Neural cell (in vitro differentiated cells): ENCODE measurements at regions not wholly inside any gene's neighbourhood (a gene's known extent, or its start where the extent isn't known, plus 50 kb on each side); places are given as distances from the start of the nearest gene placed in this dataset.

Experiments
- H2AFZ ChIP-seq: fragments of 200-600, 300-800 bp; sonication (generic), shearing (Covaris generic); 2 replicates; pipeline ENCODE4 v1.6.0; 2014; ENCODE audit warnings: low read depth, mild to moderate bottlenecking, antibody characterized with exemption, low read length, moderate library complexity
- H3F3A ChIP-seq: fragments of 200-600 bp; shearing (Covaris generic); 2 replicates; pipeline ENCODE4 v1.6.1; 2016; ENCODE audit warnings: mild to moderate bottlenecking, moderate library complexity, mixed read lengths, antibody characterized with exemption, low read length; ENCODE audit not compliant: insufficient read depth, poor library complexity, severe bottlenecking
- H3K27ac ChIP-seq: fragments of 200-600, 300-800 bp; sonication (generic), shearing (Covaris generic); 2 replicates; pipeline ENCODE4 v1.5.1; 2014; ENCODE audit warnings: mild to moderate bottlenecking, low read length, moderate library complexity
- H3K27me3 ChIP-seq: fragments of 300-800, 200-600 bp; sonication (generic), shearing (Covaris generic); 2 replicates; pipeline ENCODE4 v1.6.0; 2014; ENCODE audit warnings: mild to moderate bottlenecking, low read depth, low read length, moderate library complexity; ENCODE audit not compliant: insufficient read depth
- H3K36me3 ChIP-seq: fragments of 300-800, 200-600 bp; sonication (generic), shearing (Covaris generic); 2 replicates; pipeline ENCODE4 v1.5.1; 2014; ENCODE audit warnings: mild to moderate bottlenecking, antibody characterized with exemption, low read length, moderate library complexity; ENCODE audit not compliant: insufficient read depth
- H3K4me2 ChIP-seq: fragments of 300-800, 200-600 bp; sonication (generic), shearing (Covaris generic); 2 replicates; pipeline ENCODE4 v1.6.0; 2014; ENCODE audit warnings: mild to moderate bottlenecking, low read length
- H3K4me3 ChIP-seq: fragments of 300-800, 200-600 bp; sonication (generic), shearing (Covaris generic); 2 replicates; pipeline ENCODE4 v1.5.1; 2014; ENCODE audit warnings: mild to moderate bottlenecking, low read length, moderate library complexity
- H3K79me2 ChIP-seq: fragments of 200-600 bp; shearing (Covaris generic); replicated peaks from 2 replicates; pipeline ENCODE4 v1.6.0; 2014; ENCODE audit warnings: mild to moderate bottlenecking, low read length, moderate library complexity; ENCODE audit not compliant: insufficient read depth
- H3K9ac ChIP-seq: fragments of 300-800, 200-600 bp; sonication (generic), shearing (Covaris generic); 2 replicates; pipeline ENCODE4 v1.6.1; 2016; ENCODE audit warnings: mild to moderate bottlenecking, low read length, mixed read lengths
- H3K9me2 ChIP-seq: fragments of 200-600 bp; shearing (Covaris generic); 2 replicates; pipeline ENCODE4 v1.6.1; 2016; ENCODE audit warnings: mild to moderate bottlenecking, low read length, mixed read lengths; ENCODE audit not compliant: insufficient read depth
- H3K9me3 ChIP-seq: fragments of 200-600, 300-800 bp; sonication (generic), shearing (Covaris generic); 2 replicates; pipeline ENCODE4 v1.6.1; 2016; ENCODE audit warnings: mild to moderate bottlenecking, mixed run types, low read length, moderate library complexity, mixed read lengths
- H4K20me1 ChIP-seq: fragments of 200-600 bp; shearing (Covaris generic); 2 replicates; pipeline ENCODE4 v1.6.1; 2016; ENCODE audit warnings: mild to moderate bottlenecking, mixed run types; ENCODE audit not compliant: insufficient read depth
- CTCF ChIP-seq: fragments of 450-650 bp; IDR thresholded peaks from 2 replicates; pipeline ENCODE4 v1.5.1; 2014; ENCODE audit warnings: antibody characterized with exemption, mild to moderate bottlenecking, moderate library complexity; ENCODE audit not compliant: poor library complexity, severe bottlenecking
- EP300 ChIP-seq: fragments of 450-650 bp; conservative IDR thresholded peaks from 2 replicates; pipeline ENCODE4 v1.6.1; 2014; ENCODE audit warnings: antibody characterized with exemption, mild to moderate bottlenecking, moderate library complexity; ENCODE audit not compliant: poor library complexity, severe bottlenecking
- EZH2 ChIP-seq: fragments of 200-600, 300-800 bp; shearing (Covaris generic), sonication (generic); IDR thresholded peaks from 2 replicates; pipeline ENCODE4 v1.6.1; 2014; ENCODE audit warnings: antibody characterized with exemption, low read length, borderline replicate concordance, mild to moderate bottlenecking; ENCODE audit not compliant: insufficient read depth, poor library complexity, severe bottlenecking
- POLR2AphosphoS5 ChIP-seq: IDR thresholded peaks from 2 replicates; pipeline ENCODE4 v1.6.1; 2012
- RAD21 ChIP-seq: fragments of 450-650 bp; conservative IDR thresholded peaks from 2 replicates; pipeline ENCODE4 v1.6.1; 2014; ENCODE audit warnings: antibody characterized with exemption, mild to moderate bottlenecking, moderate library complexity
- REST ChIP-seq: IDR thresholded peaks from 2 replicates; pipeline ENCODE4 v1.6.1; 2012; ENCODE audit warnings: borderline replicate concordance
- SMC3 ChIP-seq: fragments of 450-650 bp; conservative IDR thresholded peaks from 2 replicates; pipeline ENCODE4 v1.6.1; 2014; ENCODE audit warnings: antibody characterized with exemption, mild to moderate bottlenecking, moderate library complexity; ENCODE audit not compliant: poor library complexity
- TAF1 ChIP-seq: IDR thresholded peaks from 2 replicates; pipeline ENCODE4 v1.6.1; 2012; ENCODE audit warnings: low read depth

GRCh38 chr11:11028017-11028692 lies 170.3 kb upstream of the ZBED5 start:
- Histone ChIP-seq H3K4me3 (no peak overlapping the region), H3F3A (no peaks in the 10 kb centered on the region), H3K36me3 (no peaks in the 10 kb centered on the region), H3K27me3 (no peaks in the 10 kb centered on the region), H3K27ac (no peak overlapping the region), H2AFZ (no peak overlapping the region), H3K79me2 (no peaks in the 10 kb centered on the region), H3K9me3 (no peaks in the 10 kb centered on the region), H3K9me2 (no peaks in the 10 kb centered on the region), H3K9ac (no peak overlapping the region), H4K20me1 (no peaks in the 10 kb centered on the region), H3K4me2 (no peak overlapping the region)
- TF ChIP-seq CTCF, result no peak
- no peak for TF ChIP-seq SMC3
- TF ChIP-seq RAD21, result no peak
- no peak for TF ChIP-seq REST
- no peak for TF ChIP-seq TAF1
- TF ChIP-seq EZH2, result no peak
- no peak for TF ChIP-seq POLR2AphosphoS5

GRCh38 chr11:11027288-11027687 lies 169.4 kb upstream of the ZBED5 start:
- Histone ChIP-seq H3F3A (no peaks in the 10 kb centered on the region), H3K9ac (no peak overlapping the region), H3K36me3 (no peaks in the 10 kb centered on the region), H3K9me3 (no peaks in the 10 kb centered on the region), H4K20me1 (no peaks in the 10 kb centered on the region), H2AFZ (no peak overlapping the region), H3K9me2 (no peaks in the 10 kb centered on the region), H3K27ac (no peak overlapping the region), H3K4me3 (no peak overlapping the region), H3K79me2 (no peaks in the 10 kb centered on the region), H3K4me2 (no peak overlapping the region), H3K27me3 (no peaks in the 10 kb centered on the region)
- TF ChIP-seq EZH2 (no peak), EP300 (no peak), SMC3 (no peak), CTCF (no peak), POLR2AphosphoS5 (no peak), REST (no peak), TAF1 (no peak)
